A673 (cell line): ENCODE measurements at regions not wholly inside any gene's neighbourhood (a gene's known extent, or its start where the extent isn't known, plus 50 kb on each side); places are given as distances from the start of the nearest gene placed in this dataset.

ENCODE experiments used
- EZH2 ChIP-seq: fragments of 200-600 bp; sonication (generic); IDR thresholded peaks from 2 replicates; pipeline ENCODE4 v1.6.1; 2017; ENCODE audit warnings: borderline replicate concordance, low read depth, mild to moderate bottlenecking, mixed read lengths, antibody characterized with exemption, low read length; ENCODE audit not compliant: poor library complexity, severe bottlenecking
- TF ChIP-seq, protein P1 (sequence below): fragments of 300-800, 200-600 bp; sonication (generic); conservative IDR thresholded peaks from 2 replicates; pipeline ENCODE4 v1.5.1; 2017; ENCODE audit warnings: low read depth, mild to moderate bottlenecking, antibody characterized with exemption, low read length, moderate library complexity, mixed read lengths

- TF ChIP-seq, protein P1, sequence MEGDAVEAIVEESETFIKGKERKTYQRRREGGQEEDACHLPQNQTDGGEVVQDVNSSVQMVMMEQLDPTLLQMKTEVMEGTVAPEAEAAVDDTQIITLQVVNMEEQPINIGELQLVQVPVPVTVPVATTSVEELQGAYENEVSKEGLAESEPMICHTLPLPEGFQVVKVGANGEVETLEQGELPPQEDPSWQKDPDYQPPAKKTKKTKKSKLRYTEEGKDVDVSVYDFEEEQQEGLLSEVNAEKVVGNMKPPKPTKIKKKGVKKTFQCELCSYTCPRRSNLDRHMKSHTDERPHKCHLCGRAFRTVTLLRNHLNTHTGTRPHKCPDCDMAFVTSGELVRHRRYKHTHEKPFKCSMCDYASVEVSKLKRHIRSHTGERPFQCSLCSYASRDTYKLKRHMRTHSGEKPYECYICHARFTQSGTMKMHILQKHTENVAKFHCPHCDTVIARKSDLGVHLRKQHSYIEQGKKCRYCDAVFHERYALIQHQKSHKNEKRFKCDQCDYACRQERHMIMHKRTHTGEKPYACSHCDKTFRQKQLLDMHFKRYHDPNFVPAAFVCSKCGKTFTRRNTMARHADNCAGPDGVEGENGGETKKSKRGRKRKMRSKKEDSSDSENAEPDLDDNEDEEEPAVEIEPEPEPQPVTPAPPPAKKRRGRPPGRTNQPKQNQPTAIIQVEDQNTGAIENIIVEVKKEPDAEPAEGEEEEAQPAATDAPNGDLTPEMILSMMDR, result no peak
- TF ChIP-seq EZH2, result no peak
These were observed 118.1 kb upstream of the POGK start for GRCh38 chr1:166721145-166721544.
